SK-N-SH (cell line): ENCODE measurements at regions not wholly inside any gene's neighbourhood (a gene's known extent, or its start where the extent isn't known, plus 50 kb on each side); places are given as distances from the start of the nearest gene placed in this dataset.

Experiments used
- CTCF ChIA-PET: fragments of 300-600, 350-600 bp; formaldehyde crosslinking; extraction: SDS; loops from one replicate; lab custom pipeline; 2021; lab: Yijun Ruan, JAX
- POLR2A ChIA-PET: fragments of 350-600 bp; sonication (Branson Sonifier 250); formaldehyde crosslinking; extraction: SDS; loops from one replicate; lab custom pipeline; 2020; ENCODE audit warnings: antibody characterized with exemption, inconsistent platforms; lab: Yijun Ruan, JAX
- DNase-seq: peaks from one replicate; pipeline ENCODE4 v3.0.0; 2012
- H2AFZ ChIP-seq: fragments of 200-600 bp; sonication (generic); 2 replicates; pipeline ENCODE4 v1.8.1; 2016; ENCODE audit warnings: antibody characterized with exemption, mild to moderate bottlenecking, low read depth
- H3F3A ChIP-seq: fragments of 200-600 bp; sonication (generic); replicated peaks from 2 replicates; pipeline ENCODE3; 2016; ENCODE audit warnings: antibody characterized with exemption, mild to moderate bottlenecking; ENCODE audit not compliant: insufficient read depth
- H3K27ac ChIP-seq, 2 experiments: fragments of 200-500 bp in 1 of 2; fragments of 200-600 bp in 1 of 2; sonication (Bioruptor generic) in 1 of 2; sonication (generic), shearing (Covaris generic) in 1 of 2; 2 replicates each; pipeline versions ENCODE4 v1.5.1 to v1.6.1; 2014 to 2016; ENCODE audit warnings: low read depth in 2 of 2, inconsistent platforms in 1 of 2, low read length in 1 of 2, mild to moderate bottlenecking in 1 of 2, mixed read lengths in 1 of 2
- H3K27me3 ChIP-seq: fragments of 200-600 bp; sonication (generic), shearing (Covaris generic); 2 replicates; pipeline ENCODE4 v1.6.1; 2016; ENCODE audit warnings: mixed run types; ENCODE audit not compliant: insufficient read depth
- H3K36me3 ChIP-seq, 2 experiments: fragments of 200-500 bp in 1 of 2; fragments of 200-600 bp in 1 of 2; sonication (Bioruptor generic) in 1 of 2; sonication (generic) in 1 of 2; replicated peaks in 1 of 2; 2 replicates each; pipeline versions ENCODE3 to v1.5.1; 2014 to 2016; ENCODE audit warnings: low read length in 1 of 2, mild to moderate bottlenecking in 1 of 2; ENCODE audit not compliant: insufficient read depth in 2 of 2, control insufficient read depth in 1 of 2
- H3K4me1 ChIP-seq, 2 experiments: fragments of 200-500 bp in 1 of 2; fragments of 200-600 bp in 1 of 2; sonication (Bioruptor generic) in 1 of 2; sonication (generic), shearing (Covaris generic) in 1 of 2; 2 replicates each; pipeline versions ENCODE4 v1.5.1 to v1.6.1; 2014 to 2016; ENCODE audit warnings: low read depth in 1 of 2, low read length in 1 of 2, mixed run types in 1 of 2; ENCODE audit not compliant: insufficient read depth in 2 of 2, control insufficient read depth in 1 of 2
- H3K4me2 ChIP-seq: fragments of 200-600 bp; sonication (generic), shearing (Covaris generic); 2 replicates; pipeline ENCODE4 v1.6.1; 2017; ENCODE audit warnings: mixed run types
- H3K4me3 ChIP-seq, 2 experiments: fragments of 200-500 bp in 1 of 2; fragments of 200-600 bp in 1 of 2; sonication (Bioruptor generic) in 1 of 2; sonication (generic), shearing (Covaris generic) in 1 of 2; 2 replicates each; pipeline versions ENCODE4 v1.5.1 to v1.8.1; 2014 to 2016; ENCODE audit warnings: low read depth in 2 of 2, inconsistent platforms in 1 of 2, low read length in 1 of 2, mild to moderate bottlenecking in 1 of 2, mixed read lengths in 1 of 2, moderate library complexity in 1 of 2
- H3K79me2 ChIP-seq: fragments of 200-600 bp; sonication (generic); 2 replicates; pipeline ENCODE4 v1.8.1; 2017; ENCODE audit warnings: mild to moderate bottlenecking; ENCODE audit not compliant: insufficient read depth
- H3K9ac ChIP-seq: fragments of 200-600 bp; sonication (generic); 2 replicates; pipeline ENCODE4 v1.6.1; 2017; ENCODE audit warnings: mixed run types
- H3K9me2 ChIP-seq: fragments of 200-600 bp; sonication (generic); 2 replicates; pipeline ENCODE4 v1.6.1; 2017; ENCODE audit warnings: mixed run types
- H3K9me3 ChIP-seq: fragments of 200-600 bp; sonication (generic); 2 replicates; pipeline ENCODE4 v1.6.1; 2017; ENCODE audit warnings: mixed run types, mild to moderate bottlenecking, moderate library complexity
- H4K20me1 ChIP-seq: fragments of 200-600 bp; sonication (generic); 2 replicates; pipeline ENCODE4 v1.6.1; 2017; ENCODE audit warnings: mild to moderate bottlenecking, mixed run types; ENCODE audit not compliant: insufficient read depth
- CHD2 ChIP-seq: fragments of 150-350 bp; IDR thresholded peaks from 2 replicates; pipeline ENCODE4 v1.6.1; 2018; ENCODE audit warnings: low read length; ENCODE audit not compliant: partially characterized antibody
- CTCF ChIP-seq: fragments of 200-600 bp; sonication (generic); IDR thresholded peaks from 2 replicates; pipeline ENCODE4 v1.6.1; 2017; ENCODE audit warnings: antibody characterized with exemption, mild to moderate bottlenecking, moderate library complexity
- EP300 ChIP-seq, 2 experiments: IDR thresholded peaks; 2 replicates each; pipeline versions ENCODE4 v1.4.0 to v1.6.1; 2012; ENCODE audit warnings: borderline replicate concordance in 1 of 2, low read depth in 1 of 2, low read length in 1 of 2
- GABPA ChIP-seq: IDR thresholded peaks from 2 replicates; pipeline ENCODE4 v1.4.0; 2012; ENCODE audit warnings: low read depth, mild to moderate bottlenecking
- JUND ChIP-seq: IDR thresholded peaks from 2 replicates; pipeline ENCODE4 v1.4.0; 2012
- MAX ChIP-seq: IDR thresholded peaks from 2 replicates; pipeline ENCODE4 v1.4.0; 2012; ENCODE audit warnings: low read depth
- MEF2A ChIP-seq: IDR thresholded peaks from 2 replicates; pipeline ENCODE4 v1.4.0; 2012; ENCODE audit warnings: low read depth, borderline replicate concordance
- MXI1 ChIP-seq: IDR thresholded peaks from 2 replicates; pipeline ENCODE4 v1.6.1; 2012; ENCODE audit warnings: mild to moderate bottlenecking, low read depth, low read length, improper control_type of control experiment
- NFIC ChIP-seq: IDR thresholded peaks from 2 replicates; pipeline ENCODE4 v1.4.0; 2012; ENCODE audit warnings: borderline replicate concordance
- PBX3 ChIP-seq: IDR thresholded peaks from 2 replicates; pipeline ENCODE4; 2012
- POLR2AphosphoS5 ChIP-seq: IDR thresholded peaks from 2 replicates; pipeline ENCODE4 v1.6.1; 2012; ENCODE audit warnings: low read depth, low read length
- RCOR1 ChIP-seq: fragments of 150-350 bp; IDR thresholded peaks from 2 replicates; pipeline ENCODE4 v1.6.1; 2017; ENCODE audit warnings: antibody characterized with exemption, low read length
- REST ChIP-seq: IDR thresholded peaks from 2 replicates; pipeline ENCODE4 v1.6.1; 2012; ENCODE audit warnings: mild to moderate bottlenecking, low read depth, low read length, moderate library complexity
- RFX5 ChIP-seq: IDR thresholded peaks from 2 replicates; pipeline ENCODE4 v1.6.1; 2012; ENCODE audit warnings: mild to moderate bottlenecking, improper control_type of control experiment, low read length
- TCF12 ChIP-seq: IDR thresholded peaks from 2 replicates; pipeline ENCODE4 v1.4.0; 2012
- TEAD4 ChIP-seq: IDR thresholded peaks from 2 replicates; pipeline ENCODE4 v1.4.0; 2012; ENCODE audit warnings: mild to moderate bottlenecking, borderline replicate concordance; ENCODE audit not compliant: insufficient read depth
- ZBTB33 ChIP-seq: IDR thresholded peaks from 2 replicates; pipeline ENCODE4 v1.4.0; 2012; ENCODE audit warnings: low read depth, borderline replicate concordance
- WGBS: methylation state at CpG from one replicate; pipeline ENCODE4 v1.1.6; 2017; ENCODE audit warnings: low lambda C conversion rate; 5-methylcytosine and 5-hydroxymethylcytosine counted together

GRCh38 chr4:96835991-96836390, 996.1 kb downstream of the PDHA2 start:
- Histone ChIP-seq H3K4me1 (no peaks in the 10 kb centered on the region), H3K79me2 (no peaks in the 10 kb centered on the region), H3K4me3 (no peak overlapping the region), H3F3A (no peaks in the 10 kb centered on the region), H2AFZ (no peak overlapping the region), H4K20me1 (no peaks in the 10 kb centered on the region), H3K36me3 (no peaks in the 10 kb centered on the region), H3K9me2 (no peaks in the 10 kb centered on the region), H3K9ac (no peak overlapping the region), H3K9me3 (no peaks in the 10 kb centered on the region), H3K4me2 (no peak overlapping the region), H3K27ac (no peak overlapping the region), H3K27me3 (no peaks in the 10 kb centered on the region)
- 32% methylated on average over 3 of the region's 3 CpGs for WGBS
- CTCF ChIA-PET = no interaction called here
- DNase-seq = no peak
- POLR2A ChIA-PET = no interaction called here
- TF ChIP-seq POLR2AphosphoS5 = no peak
- no peak for TF ChIP-seq TCF12
- no peak for TF ChIP-seq RCOR1
- TF ChIP-seq REST = no peak
- TF ChIP-seq TEAD4 = no peak
- TF ChIP-seq MAX = no peak
- no peak for TF ChIP-seq EP300 (IDR thresholded peaks at IDR 0.05; ENCODE audit: borderline replicate concordance in 1 of 2, low read depth in 1 of 2, low read length in 1 of 2)
- TF ChIP-seq GABPA = no peak
- TF ChIP-seq JUND = no peak
- no peak for TF ChIP-seq PBX3
- TF ChIP-seq RFX5 = no peak
- no peak for TF ChIP-seq ZBTB33
- no peak for TF ChIP-seq CTCF
- no peak for TF ChIP-seq CHD2
- TF ChIP-seq MXI1 = no peak
- no peak for TF ChIP-seq MEF2A
- TF ChIP-seq NFIC = no peak
- TF ChIP-seq, all 33 proteins: peak for 0
